NCI-H510A (cell line): ENCODE measurements at regions not wholly inside any gene's neighbourhood (a gene's known extent, or its start where the extent isn't known, plus 50 kb on each side); places are given as distances from the start of the nearest gene placed in this dataset.

ENCODE experiments used
- DNase-seq: peaks from one replicate; lab custom pipeline; 2025; lab: John Stamatoyannopoulos, UW

DNA sequence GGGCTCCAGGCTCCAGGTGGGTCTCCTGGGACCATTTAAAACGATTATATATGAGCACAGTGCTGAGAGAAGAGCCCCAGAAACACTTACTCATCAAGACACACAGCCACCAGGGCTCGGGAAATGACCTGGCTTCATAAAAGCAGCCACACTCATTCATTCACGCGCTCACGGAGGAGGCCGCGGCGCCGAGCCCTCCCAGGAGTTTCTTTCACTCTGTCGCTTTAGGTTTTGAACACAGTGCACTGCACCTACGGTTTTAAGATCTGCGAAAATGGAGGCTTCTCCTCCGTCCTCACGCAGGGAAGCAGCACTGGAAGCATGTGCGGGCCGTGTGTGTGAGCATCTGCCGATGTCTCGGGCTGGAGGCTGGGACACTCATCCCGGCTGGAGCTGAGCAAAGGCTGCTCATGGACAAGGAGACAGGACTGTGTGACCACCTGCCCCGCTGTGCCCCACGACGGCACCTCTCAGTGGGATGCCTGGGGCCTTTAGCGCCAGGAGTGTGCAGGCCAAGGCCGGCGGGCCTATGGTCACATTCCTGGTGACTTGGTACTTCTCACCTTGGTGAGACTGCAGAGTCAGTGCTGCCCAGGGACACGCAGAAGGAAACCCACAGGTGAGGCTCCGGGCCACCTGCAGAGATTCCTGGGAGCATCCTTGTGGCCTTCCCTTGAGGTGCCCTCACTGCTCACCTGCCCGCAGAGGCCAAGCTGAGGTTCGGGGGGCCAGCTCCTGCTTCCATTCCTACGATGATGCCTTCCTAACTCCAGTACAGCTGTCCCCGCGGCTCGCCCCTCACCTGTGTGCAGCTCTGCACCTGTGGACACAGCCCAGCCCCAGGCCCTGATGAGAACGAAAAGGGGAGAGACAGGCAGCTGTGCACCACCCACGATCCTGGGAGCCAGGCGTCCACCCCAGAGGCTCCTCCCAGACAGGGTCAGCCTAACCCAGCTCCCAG lies 872.0 kb downstream of the BRD1 start:
- no peak for DNase-seq

DNA sequence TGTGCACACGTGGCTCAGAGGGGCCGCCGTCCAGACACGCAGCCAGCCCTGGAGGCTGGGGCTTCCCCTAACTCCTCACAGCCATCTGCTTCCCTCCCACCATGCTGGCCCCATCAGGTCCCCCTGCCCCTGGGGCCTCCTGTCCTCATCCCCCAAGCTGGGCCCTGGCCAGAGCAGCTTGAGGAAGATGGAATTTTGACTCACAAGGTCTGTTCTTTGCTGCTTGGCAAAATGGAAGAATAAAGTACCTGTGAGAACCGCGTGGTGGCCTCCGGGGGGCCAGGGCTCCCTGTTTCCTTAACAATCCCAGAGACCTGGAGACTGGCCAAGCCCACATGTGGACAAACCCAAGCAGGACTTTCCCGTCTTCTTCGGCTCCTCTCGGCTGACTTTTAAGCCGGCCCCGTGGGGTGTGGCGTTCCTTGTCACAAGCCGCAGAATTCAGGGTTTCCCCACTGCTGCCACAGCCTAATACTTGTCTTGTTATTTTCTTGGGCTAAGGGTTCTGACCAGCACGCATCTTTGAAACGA lies 872.8 kb downstream of the BRD1 start:
- DNase-seq, result no peak

DNA sequence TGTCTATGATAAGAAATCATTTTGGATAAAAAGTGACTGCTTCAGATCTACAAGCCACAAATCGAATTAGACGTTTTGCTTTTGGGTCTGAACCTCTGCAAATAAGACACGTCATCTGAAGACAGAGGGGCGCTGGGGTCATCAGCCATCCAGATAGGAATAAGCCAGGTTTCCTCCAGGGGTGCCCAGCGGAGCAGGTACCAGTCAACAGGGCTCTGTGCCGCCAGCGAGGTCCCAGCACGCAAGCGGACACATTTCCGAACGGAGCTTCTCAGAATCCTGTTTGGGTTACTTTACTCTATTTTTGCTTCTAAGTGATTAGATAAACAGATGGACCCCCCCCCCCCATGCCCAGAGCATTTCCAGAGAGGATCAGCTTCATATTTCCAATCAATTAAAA lies 873.8 kb downstream of the BRD1 start:
- DNase-seq, result no peak

DNA sequence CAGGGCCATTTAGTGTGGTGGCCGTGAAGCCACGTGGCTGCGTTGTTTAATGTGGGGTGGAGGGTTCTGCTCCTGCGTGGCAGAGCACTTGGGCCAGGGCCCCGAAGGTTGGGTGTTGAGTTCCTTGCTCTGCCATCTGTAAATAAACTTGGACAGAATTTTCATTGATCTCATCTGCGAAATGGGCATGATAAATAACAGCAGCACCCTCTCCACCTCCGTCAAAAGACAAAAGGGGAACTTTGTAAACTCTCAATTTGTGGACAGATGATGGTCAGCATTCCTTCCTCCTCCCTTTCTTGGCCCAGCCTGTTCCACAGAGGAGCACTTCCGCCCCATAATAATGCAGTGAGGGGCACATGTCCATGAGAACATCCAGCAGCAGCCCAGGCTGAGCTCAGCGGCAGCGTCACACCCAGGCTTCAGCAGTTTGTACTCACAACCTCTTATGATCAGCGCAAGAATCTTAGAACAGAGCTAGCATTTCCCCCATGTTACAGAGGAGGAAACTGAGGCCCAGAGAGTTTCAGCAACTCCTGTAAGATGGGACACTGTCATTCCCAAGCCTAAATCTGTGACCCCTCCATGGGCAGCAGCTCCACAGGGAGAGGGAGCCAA lies 874.5 kb downstream of the BRD1 start:
- DNase-seq, result no peak

DNA sequence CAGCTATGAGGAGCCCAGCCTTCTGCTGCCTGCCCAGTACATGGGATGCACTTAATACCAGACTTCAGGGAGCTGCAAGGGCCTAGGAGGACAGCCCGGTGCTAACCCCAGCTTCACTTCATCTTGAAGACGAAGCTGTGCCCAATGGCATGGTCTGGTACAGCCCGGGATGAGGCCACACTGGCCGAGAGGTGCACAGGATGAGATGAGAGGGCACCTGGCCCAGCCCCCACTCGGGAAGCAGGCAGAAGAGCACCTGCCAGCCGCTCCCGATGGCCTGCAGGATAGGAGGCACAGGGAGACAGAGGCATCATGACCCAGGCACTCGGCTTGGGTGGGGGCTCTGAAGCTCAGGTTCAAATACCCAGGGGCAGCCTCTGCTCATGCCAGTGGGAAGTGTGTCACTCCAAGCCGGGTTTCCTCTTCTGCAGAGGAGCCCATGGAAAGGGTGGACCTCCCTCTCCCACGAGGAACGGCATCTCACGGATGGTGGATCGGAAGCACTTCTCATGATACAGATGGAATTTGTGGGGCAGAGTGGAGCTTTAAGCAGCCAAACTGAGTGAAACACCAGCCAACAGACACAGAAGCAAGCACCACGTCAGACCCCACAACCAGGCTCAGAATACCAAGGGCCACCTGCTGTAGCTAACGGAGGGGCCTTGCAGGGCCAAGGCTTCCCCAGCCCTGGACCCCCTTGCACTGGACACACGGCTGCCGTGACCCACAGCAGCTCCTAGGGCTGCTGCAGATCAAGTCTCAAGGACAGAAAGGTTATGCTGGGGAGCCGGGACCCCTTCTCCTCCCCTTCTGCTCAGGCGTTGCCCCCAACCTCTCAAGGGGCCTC lies 875.2 kb downstream of the BRD1 start:
- DNase-seq, result no peak

DNA sequence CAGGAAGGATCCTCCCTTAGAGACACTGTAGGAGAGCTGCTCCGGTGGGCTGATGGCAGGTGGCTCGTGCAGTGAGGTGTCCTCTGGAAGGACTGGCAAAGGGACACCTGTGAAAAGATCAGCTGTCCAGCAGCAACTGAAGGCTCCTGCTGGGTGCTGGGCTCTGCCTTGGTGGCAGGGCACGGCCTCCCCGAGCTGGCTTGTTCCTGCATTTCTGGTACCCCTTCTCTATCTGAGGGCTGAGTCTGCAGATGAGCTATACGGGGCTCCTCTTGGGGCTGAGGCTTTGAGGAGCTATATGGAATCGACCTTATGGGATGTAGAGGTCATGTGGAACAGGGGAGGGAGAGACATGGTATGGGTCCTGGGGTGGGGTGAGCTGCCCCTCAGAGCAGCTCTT lies 875.8 kb downstream of the BRD1 start:
- DNase-seq, result no peak

DNA sequence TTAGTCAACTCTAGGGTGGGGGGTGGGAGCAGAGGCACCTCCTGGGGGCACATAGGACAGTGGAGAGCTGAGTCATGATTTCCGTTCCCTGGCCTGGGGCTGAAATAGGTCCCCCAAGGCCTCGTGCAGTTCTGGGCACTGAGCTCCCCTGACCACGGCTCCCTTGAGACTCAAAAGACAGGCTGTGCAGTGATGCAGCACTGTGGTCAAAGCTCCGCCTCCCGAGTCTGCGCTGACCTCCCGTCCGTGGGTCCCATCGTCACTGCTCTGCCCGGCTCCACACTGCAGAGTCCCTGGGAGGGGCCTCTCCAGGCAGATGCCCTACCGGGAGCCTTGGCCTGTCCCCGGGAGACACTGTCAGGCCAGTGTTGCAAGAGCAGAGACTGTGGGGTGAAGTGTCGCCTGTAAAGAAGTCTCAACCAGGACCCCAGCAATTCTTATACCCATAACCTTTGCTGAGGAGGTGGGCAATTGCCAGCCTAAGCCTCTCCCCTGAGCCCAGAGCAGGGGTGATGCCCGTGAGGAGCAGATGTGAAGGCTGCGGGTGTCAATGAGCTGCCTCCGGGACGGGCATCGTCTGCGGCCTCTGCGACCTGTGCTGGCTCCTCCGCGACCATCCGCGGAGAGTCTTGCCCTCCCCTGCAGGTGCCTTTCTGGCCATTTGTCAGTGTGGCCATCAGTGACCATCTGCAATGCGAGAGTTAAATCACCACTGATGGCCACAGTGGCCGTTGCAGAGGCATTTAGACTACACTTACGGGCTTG lies 877.3 kb downstream of the BRD1 start:
- no peak for DNase-seq

DNA sequence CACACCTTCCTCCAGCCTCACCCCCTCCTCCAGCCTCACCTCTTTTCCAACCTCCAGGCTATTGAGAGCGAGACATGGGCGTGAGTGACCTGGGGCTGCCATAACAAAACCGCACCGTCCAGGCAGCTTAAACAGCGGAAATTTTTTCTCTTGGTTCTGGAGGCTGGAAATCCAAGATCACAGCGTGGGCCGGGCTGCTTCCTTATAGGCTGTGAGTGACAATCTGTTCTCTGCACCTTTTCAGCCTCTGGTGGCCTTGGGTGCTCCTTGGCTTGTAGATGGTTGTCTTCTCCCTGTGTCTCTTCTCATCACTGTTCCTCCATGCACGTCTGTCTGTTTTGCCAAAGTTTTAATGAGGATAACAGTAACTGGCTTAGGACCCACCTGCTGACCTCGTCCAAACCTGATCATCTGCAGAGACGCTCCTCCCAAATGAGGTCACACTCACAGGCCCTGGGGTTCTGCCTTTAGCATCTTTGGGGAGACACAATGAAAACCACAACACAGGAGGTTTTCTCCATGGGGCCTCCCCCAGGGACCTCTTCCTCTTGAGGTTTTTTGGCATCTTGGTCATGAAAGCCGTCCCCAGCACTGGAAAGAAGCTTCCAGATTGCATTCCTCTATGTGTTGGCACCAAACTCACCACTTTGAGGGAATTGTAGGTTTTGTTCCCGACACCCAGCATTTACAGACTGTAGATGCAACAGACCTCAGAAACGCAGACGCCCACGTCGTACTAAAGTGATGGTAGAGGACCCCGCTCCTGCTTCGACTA lies 878.1 kb downstream of the BRD1 start:
- DNase-seq, result no peak

DNA sequence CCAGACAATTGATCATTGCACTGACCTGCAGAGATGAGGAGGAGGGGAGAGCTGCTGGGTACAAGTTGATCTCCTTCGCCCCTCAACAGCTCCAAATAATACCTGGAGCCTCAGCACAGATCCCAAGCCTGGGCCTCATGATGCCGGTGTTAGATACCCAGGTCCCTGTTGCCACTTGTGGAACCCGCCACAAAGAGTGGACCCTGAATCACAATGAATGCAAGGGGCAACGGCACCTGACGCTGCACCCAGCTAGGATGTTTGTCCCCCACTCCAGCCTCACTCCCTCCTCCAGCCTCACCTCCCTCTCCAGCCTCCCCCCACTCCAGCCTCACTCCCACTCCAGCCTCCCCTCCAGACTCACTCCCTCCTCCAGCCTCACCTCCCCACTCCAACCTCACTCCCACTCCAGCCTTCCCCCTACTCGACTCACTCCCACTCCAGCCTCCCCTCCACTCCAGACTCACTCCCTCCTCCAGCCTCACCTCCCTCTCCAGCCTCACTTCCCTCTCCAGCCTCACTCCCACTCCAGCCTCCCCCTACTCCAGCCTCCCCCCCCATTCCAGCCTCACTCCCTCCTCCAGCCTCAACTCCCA lies 879.0 kb downstream of the BRD1 start:
- DNase-seq, result no peak

DNA sequence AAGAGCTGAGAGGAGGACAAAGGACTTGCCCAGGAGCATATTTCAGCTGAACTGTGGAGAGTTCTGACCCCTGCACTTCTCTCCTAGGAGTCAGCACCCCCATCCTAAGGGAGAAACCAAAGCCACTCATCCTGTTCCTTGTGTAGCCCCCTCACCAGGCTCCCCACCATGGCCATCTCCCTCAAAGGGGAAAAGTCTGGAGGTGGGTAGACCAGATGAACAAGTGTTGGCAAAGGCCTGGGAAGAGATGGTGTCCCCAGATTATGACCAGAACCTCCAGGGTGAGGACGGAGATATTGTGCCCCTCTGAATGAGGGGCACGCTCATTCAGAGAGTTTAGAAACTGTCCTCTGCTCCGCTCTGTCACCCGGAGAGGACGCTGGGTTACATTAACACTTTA lies 880.0 kb downstream of the BRD1 start:
- no peak for DNase-seq

DNA sequence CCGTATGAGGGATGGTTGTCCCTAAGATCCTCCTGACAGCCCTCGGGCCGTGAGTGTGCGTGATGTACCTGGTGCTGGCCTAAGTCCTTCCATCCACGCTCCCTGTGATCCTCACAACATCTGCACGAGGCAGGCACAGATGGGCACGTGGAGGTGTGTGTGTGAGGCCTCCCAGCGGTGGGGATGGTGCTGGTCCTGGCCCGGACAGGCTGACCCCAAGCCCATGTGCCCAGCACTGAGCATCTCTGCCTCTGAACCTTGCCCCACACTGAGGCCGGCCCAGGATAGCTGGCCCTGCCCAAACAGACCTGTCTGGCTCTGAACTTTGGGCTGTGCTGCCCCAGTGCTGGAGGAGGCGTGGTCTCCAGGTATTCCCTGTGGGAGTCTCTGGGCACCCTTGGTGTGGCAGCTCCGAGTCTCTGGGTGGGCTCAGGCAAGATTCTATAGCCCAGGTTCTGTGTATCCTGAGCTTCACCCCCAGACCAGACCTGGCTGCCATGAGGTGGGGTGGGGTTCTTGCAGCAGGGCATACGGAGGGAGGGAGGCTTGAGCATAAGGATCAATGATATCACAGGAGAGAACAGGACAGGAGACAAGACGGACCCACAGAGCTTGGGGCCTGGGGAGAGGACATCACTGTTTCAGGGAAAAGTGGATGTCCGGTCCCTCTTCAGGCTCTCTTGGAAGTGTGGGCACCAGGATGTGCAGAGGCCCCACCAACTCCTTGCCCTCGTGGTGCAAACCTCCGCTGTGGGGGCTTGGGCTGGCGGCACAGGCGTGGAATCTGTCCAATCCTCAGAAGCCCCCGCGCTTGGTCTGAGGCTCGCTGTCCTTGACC lies 881.8 kb downstream of the BRD1 start:
- DNase-seq, result no peak

DNA sequence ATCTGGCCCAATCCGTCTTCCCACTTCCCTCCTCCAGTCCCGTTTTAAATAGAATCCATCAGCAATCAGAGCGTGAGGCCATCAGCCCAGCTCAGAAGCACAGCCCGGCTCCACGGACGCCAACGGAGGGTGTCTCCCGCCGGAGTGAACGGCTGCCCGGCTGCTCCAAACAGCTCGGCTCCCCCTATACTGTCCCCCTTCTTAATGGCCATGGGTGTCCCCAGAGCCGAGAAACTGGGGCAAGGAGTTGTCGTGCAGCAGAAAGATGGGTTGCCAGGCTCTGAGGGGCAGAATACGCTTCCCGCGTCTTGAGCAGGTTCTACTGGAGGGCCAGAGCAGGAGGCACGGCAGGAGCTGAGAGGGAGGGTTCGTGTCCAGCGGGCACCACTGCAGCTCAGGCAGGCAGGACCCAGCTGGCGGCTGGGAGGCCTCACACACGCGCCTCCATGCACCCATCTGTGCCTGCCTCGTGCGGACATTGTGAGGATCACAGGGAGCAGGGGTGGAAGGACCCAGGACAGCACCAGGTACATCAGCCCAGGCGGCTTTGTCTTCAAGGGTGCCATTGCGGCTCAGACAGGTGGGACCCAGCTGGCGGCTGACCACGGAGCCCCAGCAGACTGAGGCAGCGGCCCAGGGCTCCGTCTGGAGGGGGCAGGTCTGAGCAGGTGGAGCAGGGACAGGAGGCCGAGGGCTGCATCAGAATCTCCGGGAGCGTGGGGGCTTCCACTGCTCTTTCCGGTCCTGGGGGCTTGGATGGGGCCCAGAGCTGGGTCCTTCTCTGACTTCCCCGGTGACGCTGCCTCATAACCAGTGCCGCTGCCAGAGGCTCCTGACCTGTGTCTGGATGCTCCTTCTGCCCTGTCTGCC lies 882.7 kb downstream of the BRD1 start:
- no peak for DNase-seq

DNA sequence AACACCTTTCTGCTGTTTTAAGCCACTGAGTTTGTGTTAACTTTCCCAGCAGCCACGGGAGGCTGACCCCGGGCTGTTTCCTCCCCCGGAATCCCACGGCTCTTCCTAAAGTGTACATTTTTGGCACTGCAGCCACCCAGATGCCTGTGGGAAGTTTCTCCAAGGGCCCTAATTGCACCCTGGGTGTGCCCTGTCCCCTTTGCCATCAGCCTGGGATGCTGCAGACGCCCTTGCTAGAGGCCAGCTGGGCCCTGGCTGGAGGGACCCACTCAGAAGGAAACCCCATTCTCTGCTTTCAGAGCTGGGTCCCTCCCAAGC lies 883.3 kb downstream of the BRD1 start:
- no peak for DNase-seq

DNA sequence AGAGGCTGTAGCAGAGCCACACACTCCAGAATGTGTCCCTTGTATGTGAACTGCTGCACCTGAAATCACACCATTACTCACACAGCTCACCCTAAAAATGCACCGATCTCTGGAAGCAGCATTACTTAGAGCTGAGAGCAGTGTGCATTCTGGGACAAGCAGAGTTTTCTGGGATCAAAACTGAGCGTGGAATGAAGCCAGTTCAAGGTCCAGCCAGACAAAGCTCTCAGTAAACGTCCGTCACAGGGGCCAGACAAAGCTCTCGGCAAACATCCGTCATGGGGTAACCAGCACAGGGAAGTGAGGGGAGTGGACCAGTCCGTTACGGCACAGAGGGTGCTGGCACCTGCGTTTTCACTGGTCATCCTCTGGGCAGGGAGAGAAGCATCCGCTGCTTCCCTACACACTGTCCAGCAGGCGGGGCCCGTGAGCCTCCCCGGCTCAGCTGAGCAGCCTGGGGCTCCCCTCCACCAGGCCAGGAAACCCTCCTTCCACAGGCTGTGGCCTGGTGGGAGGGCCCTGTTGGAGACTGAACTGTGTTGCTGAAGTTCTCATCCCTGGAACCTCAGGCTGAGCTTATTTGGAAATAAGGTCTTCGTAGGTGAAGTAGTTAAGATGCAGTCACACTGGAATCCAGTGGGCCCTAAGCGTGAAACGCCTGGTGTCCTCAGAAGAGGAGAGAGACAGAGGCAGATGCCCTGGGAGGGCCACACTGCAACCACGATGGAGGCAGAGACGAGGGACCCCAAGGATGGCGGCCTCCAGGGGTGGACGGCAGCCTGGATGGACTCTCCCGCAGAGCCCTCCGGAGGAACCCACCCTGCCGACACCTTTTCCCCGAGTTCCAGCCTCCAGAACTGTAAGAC lies 883.9 kb downstream of the BRD1 start:
- no peak for DNase-seq

DNA sequence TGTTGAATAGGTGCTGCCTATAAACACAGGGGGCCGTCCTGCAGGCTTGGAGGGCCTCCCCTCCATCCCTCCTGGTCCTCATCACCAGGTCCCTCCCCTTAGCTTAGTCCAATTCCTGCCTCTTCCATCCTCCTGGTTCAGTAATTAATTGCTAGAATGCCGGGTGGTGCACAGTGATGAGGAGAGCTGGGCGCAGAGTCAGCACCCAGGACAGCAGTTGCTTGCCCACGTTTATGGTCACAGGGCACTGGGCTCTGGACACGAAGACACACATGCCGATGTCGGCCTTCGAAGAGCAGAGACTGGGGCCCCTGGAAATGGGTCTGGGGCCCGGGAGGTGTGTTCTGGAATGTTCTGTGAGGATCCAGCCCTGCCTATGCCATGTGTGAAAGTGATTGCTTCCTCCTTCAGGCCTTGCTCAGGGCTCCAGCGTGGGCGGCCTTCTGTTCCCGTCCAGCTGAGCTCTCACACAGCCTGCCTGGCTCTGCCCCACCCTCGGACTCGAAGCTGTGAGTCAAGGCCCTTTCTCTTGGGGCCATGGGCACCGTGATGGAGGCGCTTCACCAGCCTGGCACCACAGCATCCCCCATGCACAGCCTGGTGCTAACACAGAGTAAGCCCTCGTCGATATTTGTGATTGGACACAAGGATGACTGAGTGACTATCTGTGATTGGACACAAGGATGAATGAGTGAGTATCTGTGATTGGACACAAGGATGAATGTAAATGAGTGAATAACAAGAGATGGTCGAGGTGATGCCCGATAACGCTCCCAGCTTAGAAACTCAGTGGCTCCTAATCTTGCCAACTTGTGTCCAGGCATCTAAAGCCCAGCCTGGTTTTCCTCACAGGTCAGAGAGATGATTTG lies 884.7 kb downstream of the BRD1 start:
- DNase-seq, result no peak

DNA sequence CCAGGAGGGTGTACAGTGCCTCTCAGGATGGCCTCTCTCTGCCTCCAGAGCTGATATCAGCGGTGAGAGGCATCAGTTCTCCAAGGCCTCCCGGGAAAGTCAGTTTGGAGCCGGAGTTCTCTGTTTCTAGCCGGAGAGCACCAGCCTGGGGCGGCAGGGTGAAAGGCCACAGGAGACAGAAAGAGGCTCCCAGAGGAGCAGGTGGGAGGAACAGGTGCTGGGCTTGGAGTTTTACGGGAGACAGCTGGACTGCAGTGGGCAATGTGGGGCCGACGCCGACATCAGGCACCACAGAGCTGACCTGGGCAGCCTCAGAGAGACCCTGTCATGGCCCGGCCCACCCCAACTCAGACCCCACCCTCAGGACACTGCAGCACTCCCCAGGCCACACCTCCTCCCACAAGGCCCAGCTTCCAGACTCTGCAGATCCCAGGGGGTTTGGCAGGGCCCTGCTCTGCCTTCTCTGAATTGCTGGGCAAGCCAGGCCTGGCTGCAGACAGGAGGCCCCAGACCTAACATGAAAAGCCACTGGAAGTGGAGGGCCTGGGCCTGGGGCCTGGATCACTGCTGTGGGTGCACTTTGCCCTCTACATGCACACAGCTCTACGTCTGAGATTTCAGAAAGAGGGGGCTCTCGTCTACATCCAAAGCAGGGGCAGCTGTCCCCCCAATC lies 885.6 kb downstream of the BRD1 start:
- no peak for DNase-seq
